ENCODE measurements at regions not wholly inside any gene's neighbourhood (a gene's known extent, or its start where the extent isn't known, plus 50 kb on each side); places are given as distances from the start of the nearest gene placed in this dataset.

DNA sequence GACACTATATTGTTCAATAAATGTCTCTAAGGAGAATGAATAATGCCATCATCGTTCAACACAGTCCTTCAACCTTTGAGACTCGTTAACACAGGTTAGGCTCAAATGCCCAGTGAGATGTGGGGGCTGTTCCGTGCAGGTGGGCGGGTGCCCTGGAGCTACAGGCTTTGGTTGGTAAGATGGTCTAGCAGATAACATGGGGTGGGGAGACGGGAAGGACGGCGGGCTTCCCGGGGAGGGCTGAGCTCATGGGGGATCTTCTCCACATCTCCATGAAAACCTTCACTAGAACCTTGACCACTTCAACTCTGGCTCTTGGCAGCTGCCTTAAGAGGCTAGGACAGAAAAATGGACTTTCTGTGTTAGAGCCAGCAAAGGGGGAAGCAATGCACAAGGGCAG, 134.1 kb upstream of the TCERG1L start:
- no peak for DNase-seq (ENCODE audit: low read depth)

GRCh38 chr10:131446171-131446570, 134.7 kb upstream of the TCERG1L start:
- no peak for DNase-seq (ENCODE audit: low read depth)

DNA sequence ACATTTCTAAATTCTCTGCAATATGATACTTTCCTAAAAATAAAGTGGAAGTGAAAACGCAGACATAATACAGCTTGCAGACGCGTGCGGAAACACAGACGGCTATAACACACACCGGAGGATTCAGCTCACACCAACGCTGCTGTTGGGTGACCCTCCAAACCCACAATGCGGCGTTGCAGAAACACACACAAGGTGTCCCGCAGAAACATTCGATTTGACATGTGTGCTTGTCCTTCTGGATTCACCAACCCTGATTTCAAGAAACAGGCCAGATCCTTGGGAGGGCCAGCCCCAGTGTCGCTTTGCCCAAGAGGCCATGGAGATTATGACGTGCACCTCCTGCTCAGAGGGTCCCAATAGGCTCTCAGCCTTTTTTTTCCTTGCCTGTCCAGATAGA, 136.7 kb upstream of the TCERG1L start:
- DNase-seq (ENCODE audit: low read depth): no peak

- DNase-seq (ENCODE audit: low read depth): no peak
Observed at GRCh38 chr10:131448883-131449282, 137.4 kb upstream of the TCERG1L start.

- DNase-seq (ENCODE audit: low read depth): no peak
Observed at GRCh38 chr10:131450216-131450765, 138.8 kb upstream of the TCERG1L start.

DNA sequence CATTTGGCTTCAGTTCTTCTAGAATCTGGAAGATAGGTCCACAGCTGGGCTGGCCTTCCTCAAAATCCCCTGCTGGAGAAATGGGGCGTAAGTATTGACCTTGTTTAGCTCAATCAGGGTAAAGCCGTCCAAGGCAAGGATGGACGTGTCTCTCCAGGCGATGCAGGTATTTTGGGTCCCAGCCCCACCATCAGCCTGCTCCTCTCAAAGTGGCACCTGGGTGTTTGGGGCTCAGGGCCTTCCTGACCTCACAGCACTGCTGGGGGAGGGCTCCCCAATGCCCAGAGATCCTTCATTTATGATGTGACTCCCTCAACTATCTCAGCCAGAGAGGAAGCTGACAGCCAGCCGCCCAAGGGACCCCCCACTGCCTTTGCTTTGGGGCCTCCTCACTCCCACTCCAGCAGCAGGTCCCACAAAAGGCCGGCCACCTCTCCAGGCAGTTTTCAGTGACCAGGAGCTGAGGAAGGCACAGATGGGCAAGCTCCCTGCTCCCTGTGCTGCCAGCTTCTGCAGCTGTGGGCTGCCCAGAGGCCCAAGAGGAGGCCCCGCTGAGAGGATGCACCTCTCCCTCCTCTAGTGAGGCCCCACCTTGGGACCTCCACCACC, 140.0 kb upstream of the TCERG1L start:
- DNase-seq (ENCODE audit: low read depth): no peak

GRCh38 chr10:131452926-131453720, 141.6 kb upstream of the TCERG1L start:
- DNase-seq (ENCODE audit: low read depth): no peak

- no peak for DNase-seq (ENCODE audit: low read depth)
Observed at GRCh38 chr10:131453721-131454634, 142.5 kb upstream of the TCERG1L start.

DNA sequence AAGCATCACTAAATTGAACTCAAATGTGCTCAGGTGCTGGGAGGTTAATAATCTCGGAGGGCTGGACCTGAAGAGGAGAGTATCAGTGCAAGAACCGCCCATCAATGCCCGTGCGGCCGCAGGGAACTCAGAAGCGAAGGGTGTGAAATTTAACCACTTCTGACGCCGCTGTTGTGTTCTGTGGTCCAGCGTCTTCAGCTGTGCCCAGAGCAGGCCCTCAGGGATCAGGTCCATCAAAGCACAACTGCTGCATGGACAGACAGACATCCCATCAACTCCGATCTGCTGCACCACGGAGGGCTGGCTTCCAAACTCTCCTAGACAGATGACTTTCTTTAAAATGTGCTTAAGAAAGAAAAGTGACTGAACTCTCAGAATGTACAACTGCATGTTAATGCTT, 144.9 kb upstream of the TCERG1L start:
- DNase-seq (ENCODE audit: low read depth): no peak

- DNase-seq (ENCODE audit: low read depth): no peak
Observed at GRCh38 chr10:131461093-131461492, 149.6 kb upstream of the TCERG1L start.

DNA sequence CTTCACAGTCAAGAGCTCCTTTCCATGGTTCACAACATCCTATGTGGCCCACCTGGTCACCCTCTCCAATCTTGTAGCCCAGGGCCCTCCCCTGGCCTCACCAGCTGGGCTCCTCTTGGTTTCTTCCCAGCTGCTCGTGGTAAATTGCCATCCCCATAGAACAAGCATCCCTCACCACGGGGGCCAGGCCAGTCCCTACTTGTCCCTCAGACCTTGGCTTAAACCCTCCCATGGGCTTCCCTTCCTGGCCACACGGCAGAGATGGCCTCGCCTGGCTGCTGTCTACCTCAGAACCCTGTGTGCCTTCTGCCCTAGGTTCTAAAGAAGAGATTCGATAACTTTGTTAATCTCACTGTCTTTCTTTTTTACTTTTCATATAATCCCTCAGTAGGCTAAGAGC, 153.3 kb upstream of the TCERG1L start:
- DNase-seq (ENCODE audit: low read depth): no peak

DNA sequence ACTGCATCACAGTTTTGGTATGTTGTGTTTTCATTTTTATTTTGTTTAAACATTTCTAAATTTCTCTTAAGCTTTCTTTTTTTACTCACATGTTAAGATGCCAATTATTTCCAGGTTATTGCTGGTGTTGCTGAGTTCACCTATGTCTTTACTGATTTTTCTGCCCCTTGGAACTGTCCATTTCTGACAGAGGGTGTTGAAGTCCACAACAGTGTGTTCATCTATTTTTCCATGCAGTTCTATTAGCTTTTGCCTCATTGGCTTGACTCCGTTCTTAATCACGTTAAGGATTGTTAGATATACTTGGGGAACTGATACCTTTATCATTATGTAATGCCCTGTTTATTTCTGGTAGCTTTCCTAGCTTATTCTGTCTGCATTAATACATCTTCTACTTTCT, 158.0 kb upstream of the TCERG1L start:
- DNase-seq (ENCODE audit: low read depth): no peak

- DNase-seq (ENCODE audit: low read depth): no peak
Observed at GRCh38 chr10:131473645-131474044, 162.1 kb upstream of the TCERG1L start.

- DNase-seq (ENCODE audit: low read depth): no peak
Observed at GRCh38 chr10:131474416-131474815, 162.9 kb upstream of the TCERG1L start.

DNA sequence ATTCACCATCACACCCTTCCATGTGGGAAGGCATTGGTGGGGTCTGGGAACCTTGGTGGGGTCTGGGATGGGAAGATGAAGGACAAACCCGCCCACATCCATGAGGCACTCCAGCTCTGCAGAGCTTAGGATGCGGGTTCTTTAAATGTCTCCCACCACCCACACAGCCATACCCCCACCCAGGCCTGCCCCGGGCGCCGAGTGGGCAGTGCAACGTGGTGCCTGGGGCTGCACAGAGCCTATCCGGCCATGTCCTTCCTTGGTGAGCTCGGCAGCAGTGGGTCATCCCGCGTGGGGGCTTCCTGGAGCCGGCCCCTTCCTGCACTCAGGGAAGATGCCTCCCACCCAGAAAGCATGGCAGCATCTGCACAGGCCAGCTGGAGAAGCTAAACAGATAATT, 163.5 kb upstream of the TCERG1L start:
- no peak for DNase-seq (ENCODE audit: low read depth)

- DNase-seq (ENCODE audit: low read depth): no peak
Observed at GRCh38 chr10:131475803-131476202, 164.3 kb upstream of the TCERG1L start.

DNA sequence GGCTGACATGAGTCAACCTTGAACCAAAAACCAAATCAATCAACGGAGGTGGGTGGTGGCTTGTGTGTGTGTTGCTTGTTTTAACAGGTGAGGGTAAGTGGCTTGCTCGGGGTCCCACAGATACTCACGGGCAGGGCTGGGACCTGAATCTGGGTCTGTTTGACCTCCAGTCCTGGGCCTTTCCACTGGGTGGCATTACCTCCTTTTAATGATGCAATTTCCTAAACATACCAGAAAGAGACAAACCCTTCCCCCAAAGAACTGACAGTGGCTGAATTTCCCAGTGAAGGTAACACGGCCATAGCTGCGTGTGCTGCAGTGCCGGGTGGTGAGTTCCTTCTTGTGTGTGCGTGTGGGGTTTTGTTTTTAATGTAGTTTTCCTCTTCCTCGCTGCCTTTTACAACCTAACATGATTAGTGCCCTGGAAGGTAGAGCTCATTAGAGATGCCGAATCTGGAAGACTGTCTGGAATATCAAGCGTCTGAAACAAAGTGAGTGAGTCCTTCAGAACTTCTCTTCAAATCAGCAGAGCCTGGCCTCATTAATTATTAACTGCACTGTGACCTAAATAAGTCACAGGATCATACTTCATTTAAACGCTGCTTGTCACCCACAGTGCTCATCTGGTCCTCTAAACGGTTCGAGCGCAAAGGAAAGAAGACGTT, 166.1 kb upstream of the TCERG1L start:
- no peak for DNase-seq (ENCODE audit: low read depth)

DNA sequence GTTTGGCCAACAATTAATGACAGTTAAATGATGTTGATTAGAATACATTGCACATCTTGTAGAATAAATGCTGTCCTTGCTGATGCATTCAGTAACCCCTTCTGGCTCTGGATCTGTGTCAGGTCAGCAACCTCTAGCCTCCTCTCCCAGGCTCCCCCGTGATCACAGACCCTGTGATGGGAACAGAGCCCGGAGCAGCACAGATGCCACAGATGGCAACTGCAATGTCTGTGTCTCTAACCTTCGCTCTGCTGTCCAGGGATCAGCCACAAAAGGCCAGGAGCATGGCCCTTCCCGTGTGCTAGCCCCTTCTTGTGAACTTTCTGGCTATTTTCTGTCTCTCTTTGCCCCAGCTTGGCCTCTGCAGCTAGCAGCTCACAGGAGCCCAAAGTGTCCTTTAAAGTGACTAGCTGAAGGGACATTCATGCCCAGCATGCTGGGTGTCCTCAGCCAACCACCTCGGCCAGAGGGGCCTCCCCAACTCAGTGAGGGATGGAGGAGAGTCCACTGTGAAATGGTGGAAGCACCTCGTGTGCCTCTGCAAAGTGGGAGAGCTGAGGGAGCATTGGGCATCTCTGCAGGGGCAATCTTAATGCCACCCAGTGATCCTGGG, 167.0 kb upstream of the TCERG1L start:
- DNase-seq (ENCODE audit: low read depth): no peak

DNA sequence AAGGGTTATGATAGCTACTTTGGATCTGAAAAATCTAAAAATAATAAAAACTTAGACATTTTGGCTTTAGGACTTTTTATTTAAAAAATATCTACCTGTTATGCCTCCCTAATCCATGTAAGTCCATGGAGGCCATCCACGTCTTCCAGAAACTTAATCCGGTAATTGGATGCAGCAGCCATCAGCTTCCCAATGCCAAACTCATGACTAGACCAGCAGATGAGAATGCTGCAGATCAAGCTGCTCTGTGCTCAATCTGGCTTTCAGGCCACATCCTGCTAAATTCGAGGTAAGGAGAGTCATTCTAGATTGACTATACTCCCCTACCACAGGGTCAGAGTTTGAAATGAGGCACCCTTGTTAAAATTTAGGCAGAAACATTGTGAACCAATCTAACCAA, 168.5 kb upstream of the TCERG1L start:
- DNase-seq (ENCODE audit: low read depth): no peak

- DNase-seq (ENCODE audit: low read depth): no peak
Observed at GRCh38 chr10:131480861-131481260, 169.3 kb upstream of the TCERG1L start.

DNA sequence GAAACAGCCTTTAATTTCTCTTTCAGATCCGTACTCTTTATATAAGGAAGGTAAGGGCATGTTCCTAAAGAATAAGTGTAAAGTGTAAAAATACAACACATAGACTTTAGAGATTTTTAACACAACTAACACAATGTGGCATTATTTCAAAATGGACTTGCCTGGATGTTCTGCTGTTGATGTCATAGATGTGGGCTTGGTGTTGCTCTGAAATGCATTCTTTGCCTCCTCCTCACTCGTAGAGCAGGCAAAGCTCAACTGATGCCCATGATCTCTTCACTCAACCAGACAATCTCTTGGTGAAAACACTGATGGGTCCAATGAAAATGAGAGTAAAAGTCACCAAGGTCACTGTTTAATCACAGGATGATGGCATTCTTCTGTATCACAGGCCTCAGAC, 174.2 kb upstream of the TCERG1L start:
- DNase-seq (ENCODE audit: low read depth): no peak

Measured in LHCN-M2 (cell line).